HG03558 (cell line): ENCODE measurements at regions not wholly inside any gene's neighbourhood (a gene's known extent, or its start where the extent isn't known, plus 50 kb on each side); places are given as distances from the start of the nearest gene placed in this dataset.
"Not testable (repeated sequence)": the region's sequence is repeated elsewhere in the genome, so short reads cannot be mapped to it uniquely, and the experiment has no call there.

ENCODE experiments used
- ATAC-seq: cut with Tn5 transposase; IDR thresholded peaks from one replicate; pipeline ENCODE4 v1.9.1; 2021; ENCODE audit warnings: moderate number of reproducible peaks; ENCODE audit not compliant: unreplicated experiment; ENCODE audit errors: extremely low read depth

DNA sequence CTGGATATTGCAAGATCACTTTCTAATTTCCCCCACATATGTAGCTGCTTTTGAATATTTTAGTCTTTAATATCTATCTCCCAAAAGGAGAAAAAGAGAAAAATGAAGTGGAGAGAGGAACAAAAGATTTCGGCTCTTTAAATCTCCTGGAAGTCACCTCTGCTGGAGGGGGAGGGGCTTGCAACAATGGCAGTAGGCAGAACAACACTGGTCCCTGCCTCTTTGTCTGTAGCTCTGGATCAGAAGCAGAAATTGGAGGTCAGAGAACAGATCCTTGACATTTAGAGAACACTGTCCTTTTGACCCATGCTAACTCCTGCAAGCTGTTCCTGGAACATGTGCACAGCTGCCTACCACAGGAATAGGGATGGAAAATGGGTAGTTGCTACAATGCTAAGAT lies 86.7 kb upstream of the GPR12 start:
- ATAC-seq, result no peak

DNA sequence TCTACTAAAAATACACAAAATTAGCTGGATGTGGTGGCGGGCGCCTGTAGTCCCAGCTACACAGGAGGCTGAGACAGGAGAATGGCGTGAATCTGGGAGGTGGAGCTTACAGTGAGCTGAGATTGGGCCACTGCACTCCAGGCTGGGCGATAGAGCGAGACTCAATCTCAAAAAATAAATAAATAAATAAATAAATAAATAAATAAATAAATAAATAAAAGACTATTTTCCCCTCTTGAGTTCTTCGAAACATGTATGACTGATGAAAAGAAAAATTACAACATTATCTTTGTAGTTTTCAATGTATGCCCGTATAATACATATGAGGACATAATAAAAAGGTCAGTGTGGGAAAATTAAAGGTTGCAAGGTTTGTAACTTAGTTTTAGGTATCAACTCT lies 84.5 kb upstream of the GPR12 start:
- ATAC-seq, result not testable (repeated sequence)

DNA sequence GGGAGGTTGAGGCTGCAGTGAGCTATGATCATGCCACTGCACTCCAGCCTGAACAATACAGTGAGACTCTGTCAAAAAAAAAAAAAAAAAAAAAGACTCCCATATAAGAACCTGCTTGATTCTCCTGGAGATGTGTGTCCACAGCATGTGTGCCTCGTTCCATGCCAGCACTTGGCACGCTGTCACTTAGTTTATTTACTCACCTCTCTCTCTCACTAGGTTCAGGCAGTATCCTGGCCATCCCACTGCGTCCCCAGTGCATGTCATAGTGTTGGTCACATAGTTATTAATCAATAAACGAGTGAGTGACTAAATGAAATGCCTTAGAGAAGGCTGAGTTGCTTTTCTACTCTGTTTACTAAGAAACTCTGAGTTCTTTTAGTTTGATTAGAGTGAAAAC lies 79.1 kb upstream of the GPR12 start:
- no peak for ATAC-seq

DNA sequence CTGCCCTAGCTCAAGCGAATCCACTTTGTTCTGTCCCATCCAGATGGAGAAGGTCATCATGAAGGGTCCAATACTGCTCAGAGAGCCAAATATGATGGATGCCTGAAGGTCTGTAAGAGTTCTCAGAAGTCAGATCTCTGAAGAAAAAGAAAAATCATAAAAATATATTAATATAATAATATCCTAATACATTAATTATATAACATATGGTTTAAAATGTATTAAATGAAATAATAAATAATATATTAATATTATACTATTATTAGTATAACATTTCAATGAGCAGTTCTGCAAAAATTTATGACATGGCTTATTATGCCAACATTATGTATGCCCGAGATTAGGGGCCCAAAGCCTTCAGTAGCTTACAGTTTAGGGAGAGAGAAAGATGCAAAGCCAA lies 78.2 kb upstream of the GPR12 start:
- no peak for ATAC-seq

DNA sequence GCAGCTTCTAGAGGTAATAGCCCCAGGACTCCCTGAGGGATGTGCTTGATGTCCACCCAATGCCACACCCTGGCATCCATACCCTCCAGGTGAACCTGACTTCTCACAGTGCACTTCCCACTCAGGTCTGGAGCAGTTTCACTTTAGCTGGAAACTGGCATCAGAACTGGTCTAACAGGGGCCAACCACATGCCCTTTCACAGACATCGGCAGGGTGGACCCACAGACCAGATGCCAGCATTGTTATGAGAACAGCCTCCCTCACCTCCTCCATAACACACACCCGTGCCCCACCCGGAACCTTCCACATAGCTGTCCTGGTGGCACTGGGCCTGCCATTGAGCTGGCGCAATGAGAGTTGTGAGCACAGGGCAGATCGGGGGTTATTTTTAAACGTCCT lies 77.4 kb upstream of the GPR12 start:
- ATAC-seq, result no peak

DNA sequence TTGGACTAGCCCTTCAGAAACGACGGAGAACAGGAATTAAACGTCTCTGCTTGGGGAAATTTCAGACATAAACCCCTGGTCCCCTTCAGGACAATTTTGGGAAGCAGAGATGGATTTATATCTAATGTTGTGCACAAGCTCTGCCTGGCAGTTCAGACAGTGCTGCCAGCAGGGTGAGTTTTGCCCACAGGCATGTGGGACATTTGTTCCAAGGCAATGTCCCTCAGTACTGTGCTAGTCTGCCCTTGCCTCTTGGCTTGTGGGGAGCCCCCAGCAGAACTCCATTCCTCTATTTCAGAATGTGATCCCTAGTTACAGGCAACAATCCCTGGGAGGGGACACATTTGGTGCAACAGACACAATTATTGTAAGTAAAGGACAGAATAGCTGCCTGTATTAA lies 76.5 kb upstream of the GPR12 start:
- no peak for ATAC-seq

DNA sequence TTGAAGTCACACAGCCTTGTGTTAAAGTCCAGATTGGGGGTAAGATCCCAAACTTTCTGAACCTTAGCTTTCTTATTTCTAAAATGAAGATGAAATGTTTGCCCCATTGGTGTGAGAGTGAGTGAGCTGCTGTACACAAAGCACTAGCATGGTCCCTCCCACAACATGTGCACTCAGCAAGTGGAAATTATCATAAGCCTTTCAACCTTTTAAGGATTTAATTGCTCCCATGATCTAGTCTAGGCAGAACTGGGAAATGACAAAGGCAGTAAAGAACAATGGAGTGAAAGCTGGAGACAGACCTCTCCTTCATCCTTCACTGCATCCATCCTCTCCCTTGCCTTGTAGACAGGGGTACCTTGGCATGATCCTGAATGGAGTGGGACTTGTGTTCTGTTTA lies 76.0 kb upstream of the GPR12 start:
- ATAC-seq, result no peak

DNA sequence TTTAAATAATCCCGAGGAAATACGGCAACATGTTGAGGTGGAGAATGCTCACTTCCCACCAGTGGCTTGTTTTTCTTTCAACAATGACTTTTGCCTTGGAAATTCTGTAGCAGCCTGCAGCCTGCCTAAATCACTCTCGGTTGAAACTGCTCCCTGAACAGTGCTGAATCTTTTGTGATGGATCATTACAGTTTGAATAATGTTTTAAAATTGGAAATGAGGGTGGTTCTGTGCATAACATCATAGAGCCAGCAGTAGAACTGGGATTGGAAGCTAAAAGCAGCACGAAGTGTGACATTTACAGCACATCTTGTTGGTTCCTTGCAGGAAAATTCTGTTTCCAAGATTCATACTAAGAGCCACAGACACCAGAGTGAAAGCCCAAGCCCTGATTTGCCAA lies 74.1 kb upstream of the GPR12 start:
- no peak for ATAC-seq

DNA sequence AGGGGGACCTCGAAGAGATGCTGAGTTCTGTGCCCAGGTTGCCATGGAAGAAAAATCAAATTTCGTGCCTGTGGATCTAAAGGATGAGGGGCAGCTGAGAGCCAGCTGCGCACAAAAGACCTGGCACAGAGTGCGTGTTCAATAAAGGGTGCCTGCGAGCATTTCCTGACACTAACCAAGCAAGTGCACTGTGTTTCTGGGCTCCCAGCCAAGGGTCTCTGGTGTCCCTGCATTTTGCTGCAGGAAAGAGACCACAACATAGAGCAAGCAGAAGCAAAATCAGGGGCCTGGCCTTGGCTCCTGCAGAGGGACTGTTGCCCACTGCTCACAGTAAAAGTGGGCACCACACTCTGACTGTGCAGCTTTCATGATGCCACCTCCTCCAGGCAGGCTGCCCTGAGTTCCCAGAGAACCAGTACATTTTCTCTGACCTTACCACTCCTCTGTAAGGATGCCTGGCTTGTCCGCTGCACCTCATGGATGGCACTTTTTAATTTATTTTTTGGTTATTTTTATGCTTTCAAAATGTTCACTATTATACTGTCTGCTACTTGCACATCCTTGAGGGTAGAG lies 70.8 kb upstream of the GPR12 start:
- ATAC-seq, result no peak

DNA sequence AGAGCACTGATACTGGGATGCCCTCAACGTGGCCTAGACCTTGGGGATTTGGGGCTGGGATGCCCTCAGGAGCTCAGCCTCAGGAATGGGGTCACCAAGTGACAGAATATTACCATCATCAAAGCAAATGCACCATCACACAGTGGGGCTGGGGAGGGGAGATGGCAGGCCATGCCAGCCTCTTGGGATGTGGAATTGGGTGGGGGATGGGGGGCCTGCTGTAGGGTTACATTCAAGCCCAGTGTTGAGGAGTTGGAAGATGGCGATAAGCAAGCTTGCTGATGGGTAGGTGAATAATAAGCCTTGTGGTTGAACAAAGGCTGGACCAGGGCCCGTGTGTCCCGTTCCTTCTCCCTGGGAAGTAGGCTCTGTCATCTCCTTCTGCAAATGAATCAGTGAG lies 69.1 kb upstream of the GPR12 start:
- no peak for ATAC-seq

DNA sequence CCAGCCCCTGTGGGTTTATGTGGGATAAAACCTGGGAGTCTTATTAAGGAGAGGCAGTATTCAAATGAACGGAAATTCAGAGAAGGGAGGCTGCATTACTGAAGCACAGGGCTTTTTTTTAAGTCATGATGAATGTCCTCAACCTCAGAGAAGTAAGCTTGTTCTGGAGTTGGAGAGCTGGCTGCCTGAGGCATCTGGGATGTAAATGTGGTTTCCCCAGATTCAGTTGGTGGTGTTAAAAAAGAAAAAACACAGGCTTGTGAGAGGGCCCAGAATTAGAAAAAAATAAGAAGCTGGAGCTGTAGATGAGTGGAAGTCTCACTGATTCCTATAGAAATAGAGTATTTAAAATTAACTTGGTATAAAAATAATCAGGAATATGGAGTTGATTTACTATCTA lies 64.0 kb upstream of the GPR12 start:
- no peak for ATAC-seq

DNA sequence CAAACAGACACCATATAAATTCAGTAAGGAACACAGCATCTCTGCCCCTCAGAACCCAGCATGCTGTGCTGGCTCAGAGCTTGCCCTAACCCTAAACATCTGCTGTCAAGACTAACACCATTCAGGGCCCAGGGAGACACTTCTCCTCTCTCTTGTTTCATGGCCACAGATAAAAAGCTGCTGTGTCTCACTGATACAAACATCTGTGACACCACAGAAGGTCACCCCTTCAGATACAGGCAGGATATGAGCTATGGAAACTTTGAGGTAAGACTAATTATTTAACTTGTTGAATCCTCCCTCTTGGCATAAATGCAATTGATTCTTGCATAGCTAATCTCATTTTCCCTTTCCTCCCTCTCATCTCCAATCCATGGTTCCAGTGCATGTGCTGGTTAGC lies 61.6 kb upstream of the GPR12 start:
- no peak for ATAC-seq

DNA sequence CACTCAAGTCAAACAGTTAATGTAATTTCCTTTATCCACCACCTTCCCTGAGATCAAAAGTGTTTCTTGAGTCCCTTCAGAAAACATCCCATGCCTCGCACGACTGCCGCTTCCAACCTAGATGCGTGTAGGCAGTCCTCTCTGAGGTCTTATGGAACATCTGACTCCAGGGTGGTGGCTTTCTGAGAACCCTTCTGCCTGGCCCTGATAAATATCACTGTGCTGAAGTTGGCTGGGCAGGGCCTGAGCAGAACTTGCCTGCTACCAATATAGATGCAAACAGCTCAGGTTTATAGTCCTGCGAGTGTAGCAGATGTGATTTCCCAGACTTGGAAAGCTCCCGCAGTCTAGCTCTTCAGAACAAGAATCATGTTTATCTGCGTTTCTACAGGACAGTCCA lies 61.1 kb upstream of the GPR12 start:
- ATAC-seq, result no peak

DNA sequence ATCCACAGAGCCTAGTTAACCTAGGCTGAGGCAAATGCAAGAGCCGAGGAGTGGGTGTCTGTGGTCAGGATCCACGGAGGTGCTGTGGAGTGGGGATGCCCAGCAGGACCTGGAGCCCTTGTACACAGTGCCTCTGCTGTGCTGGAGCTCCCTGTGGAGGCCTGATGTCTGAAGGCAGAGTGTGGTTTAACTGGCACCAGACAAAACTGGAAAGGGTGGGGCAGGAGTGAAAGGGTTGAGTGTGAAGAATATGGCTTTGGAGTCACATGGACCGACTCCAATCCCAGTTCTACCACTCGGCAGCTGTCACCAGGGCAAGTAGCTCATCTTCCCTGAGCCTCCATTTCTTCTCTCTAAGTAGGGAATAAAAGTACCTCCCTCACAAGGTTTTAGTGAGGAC lies 60.3 kb upstream of the GPR12 start:
- ATAC-seq, result no peak

DNA sequence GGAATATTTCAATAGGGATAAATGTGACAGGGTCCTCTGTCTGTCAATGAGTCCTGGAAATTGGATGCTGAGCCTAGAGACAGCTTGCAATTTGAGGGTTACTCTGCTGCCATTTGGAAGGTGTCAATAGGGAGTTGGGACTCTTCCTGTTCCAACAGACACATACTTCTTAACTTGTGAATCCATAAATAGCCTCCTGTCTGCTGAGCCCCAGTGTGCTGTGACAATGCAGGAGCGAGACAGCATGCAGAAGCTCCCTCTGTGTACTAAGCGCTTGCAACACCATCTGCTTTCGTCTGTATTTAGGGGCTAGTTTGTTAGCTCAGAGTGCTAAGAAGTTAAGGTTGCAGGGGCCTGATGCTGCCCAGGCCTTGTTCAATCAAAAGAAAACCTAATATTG lies 58.5 kb upstream of the GPR12 start:
- ATAC-seq, result no peak

DNA sequence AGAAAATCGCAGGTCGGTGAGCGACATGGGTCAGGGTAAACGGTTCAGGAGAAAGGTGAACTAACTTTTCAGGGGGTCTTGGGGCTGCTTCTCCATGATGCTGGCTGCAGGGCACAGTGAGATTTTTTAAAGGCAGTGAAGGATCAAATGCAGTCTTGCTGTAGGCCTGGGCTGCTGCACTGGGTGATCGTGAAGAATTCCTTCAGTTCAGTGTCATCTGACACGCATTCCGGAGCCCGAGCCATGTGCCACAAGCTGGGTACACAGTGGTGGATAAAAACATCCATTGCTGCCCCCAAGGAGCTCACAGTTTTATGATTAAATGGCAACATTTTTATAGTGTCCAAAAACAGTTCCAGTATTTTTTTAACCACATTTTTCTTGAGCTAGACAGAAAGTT lies 56.3 kb upstream of the GPR12 start:
- no peak for ATAC-seq

DNA sequence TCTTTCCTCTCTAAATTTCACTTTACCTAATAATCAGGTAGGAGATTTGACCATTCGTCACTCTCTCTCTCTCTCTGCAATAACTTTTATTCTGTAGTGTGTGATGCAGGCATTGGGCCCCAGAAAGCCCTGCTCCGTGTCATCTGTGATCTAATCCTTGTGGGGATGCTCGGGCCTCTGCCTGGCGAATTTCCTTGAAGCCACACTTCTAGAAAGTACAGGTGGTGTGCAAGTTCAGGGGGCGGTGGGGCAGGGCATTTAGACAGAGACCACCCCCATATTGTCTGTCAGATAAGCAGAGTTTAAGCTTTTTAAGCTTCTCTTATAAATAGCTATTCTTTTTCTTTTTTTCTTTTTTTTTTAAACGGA lies 53.4 kb upstream of the GPR12 start:
- no peak for ATAC-seq

DNA sequence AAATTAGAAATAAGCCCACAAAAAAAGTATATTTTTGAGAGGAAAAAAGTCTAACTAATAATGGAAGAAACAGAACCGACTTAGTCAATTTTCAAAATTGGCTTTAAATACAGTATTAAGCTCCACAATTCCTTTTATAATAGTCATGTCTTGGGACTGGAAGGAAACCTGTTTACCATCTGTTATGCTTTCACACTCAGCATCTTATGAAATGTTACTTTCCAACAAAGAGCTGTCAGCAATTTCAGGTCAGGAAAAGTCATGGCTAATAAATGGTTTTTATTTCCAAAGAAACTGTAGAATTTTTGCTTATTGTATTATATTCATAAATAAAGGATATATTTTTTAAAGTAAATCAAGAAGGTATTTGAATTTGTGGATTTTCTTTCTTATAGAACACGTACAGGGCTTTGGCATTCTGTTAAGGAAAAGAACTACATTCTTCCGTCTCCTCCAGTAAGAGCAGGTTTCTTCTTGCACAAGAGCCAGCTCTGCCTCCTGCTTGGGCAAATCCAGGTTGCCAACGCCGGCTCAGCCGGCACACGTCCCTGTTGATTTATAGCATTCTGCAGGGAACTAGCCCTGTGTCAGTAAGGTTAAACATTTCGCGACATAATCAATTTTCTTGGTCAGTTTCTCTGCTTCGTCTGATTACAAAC lies 52.9 kb upstream of the GPR12 start:
- ATAC-seq, result no peak

DNA sequence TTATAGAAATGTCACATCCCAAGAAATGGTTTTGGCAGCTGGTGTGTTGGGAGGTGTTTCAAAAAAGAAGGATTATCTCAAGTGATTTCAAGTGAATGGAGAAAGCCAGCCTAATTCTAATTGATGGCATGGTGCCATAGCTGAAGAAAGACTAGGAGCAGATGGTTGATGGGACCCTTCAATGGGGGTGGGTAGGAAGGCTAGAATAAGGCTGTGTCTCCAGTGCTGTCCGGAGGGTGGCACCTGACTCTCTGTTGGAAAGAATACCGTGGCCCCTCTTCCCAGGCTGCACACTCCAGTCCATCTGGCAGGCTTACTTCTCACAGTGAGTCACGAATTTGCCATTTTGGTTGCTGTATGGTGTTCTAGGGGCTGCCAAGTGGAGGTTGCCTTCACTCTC lies 51.0 kb upstream of the GPR12 start:
- no peak for ATAC-seq
